Mesendoderm (in vitro differentiated cells): ENCODE measurements at regions not wholly inside any gene's neighbourhood (a gene's known extent, or its start where the extent isn't known, plus 50 kb on each side); places are given as distances from the start of the nearest gene placed in this dataset.

Experiments
- DNase-seq: peaks from one replicate; pipeline ENCODE4 v3.0.0; 2013
- H2AK5ac ChIP-seq: 2 replicates; pipeline ENCODE4 v1.6.1; 2013; ENCODE audit warnings: low read length, inconsistent platforms
- H2BK120ac ChIP-seq: 2 replicates; pipeline ENCODE4 v1.6.1; 2013; ENCODE audit warnings: low read depth, mild to moderate bottlenecking, low read length, moderate library complexity, mixed read lengths
- H2BK15ac ChIP-seq: replicated peaks from 2 replicates; pipeline ENCODE4 v1.6.1; 2013; ENCODE audit warnings: low read depth, mild to moderate bottlenecking, moderate library complexity
- H2BK5ac ChIP-seq: 2 replicates; pipeline ENCODE4 v1.6.1; 2013; ENCODE audit warnings: low read length, inconsistent platforms
- H3K18ac ChIP-seq: 2 replicates; pipeline ENCODE4 v1.6.1; 2013; ENCODE audit warnings: mild to moderate bottlenecking, low read length, mixed read lengths
- H3K23ac ChIP-seq: one replicate; pipeline ENCODE4 v1.6.1; 2013; ENCODE audit warnings: low read length
- H3K27ac ChIP-seq: 2 replicates; pipeline ENCODE4 v1.5.1; 2013; ENCODE audit warnings: low read depth, mild to moderate bottlenecking, inconsistent platforms, low read length, moderate library complexity
- H3K27me3 ChIP-seq: 2 replicates; pipeline ENCODE4 v1.6.1; 2013; ENCODE audit warnings: low read length, control low read depth, mild to moderate bottlenecking, inconsistent platforms; ENCODE audit not compliant: insufficient read depth, poor library complexity
- H3K36me3 ChIP-seq: 2 replicates; pipeline ENCODE4 v1.6.1; 2013; ENCODE audit warnings: low read length, inconsistent platforms; ENCODE audit not compliant: control insufficient read depth, insufficient read depth
- H3K4ac ChIP-seq: one replicate; pipeline ENCODE4 v1.6.1; 2013; ENCODE audit warnings: low read depth, mild to moderate bottlenecking, low read length, moderate library complexity
- H3K4me1 ChIP-seq: 2 replicates; pipeline ENCODE4 v1.6.1; 2013; ENCODE audit warnings: low read depth, low read length, inconsistent platforms; ENCODE audit not compliant: control insufficient read depth
- H3K4me2 ChIP-seq: 2 replicates; pipeline ENCODE4 v1.6.1; 2013; ENCODE audit warnings: low read length
- H3K4me3 ChIP-seq: 2 replicates; pipeline ENCODE4 v1.5.1; 2013; ENCODE audit warnings: mild to moderate bottlenecking, low read length
- H3K56ac ChIP-seq: one replicate; pipeline ENCODE4 v1.6.1; 2013; ENCODE audit warnings: low read length
- H3K79me1 ChIP-seq: 2 replicates; pipeline ENCODE4 v1.6.1; 2013; ENCODE audit warnings: low read length, inconsistent platforms
- H3K79me2 ChIP-seq: 2 replicates; pipeline ENCODE4 v1.6.1; 2013; ENCODE audit warnings: mild to moderate bottlenecking, low read length; ENCODE audit not compliant: control insufficient read depth, insufficient read depth
- H3K9ac ChIP-seq: 2 replicates; pipeline ENCODE4 v1.6.1; 2013; ENCODE audit warnings: low read length, inconsistent platforms
- H4K5ac ChIP-seq: one replicate; pipeline ENCODE4 v1.6.1; 2013; ENCODE audit warnings: low read length
- H4K8ac ChIP-seq: one replicate; pipeline ENCODE4 v1.6.1; 2013; ENCODE audit warnings: low read depth, mild to moderate bottlenecking, control low read depth, low read length, moderate library complexity
- WGBS: extraction: QIAGEN DNeasy Blood & Tissue Kit; methylation state at CpG from one replicate; pipeline ENCODE4 v1.1.7; 2013; ENCODE audit warnings: low lambda C conversion rate, missing lambda C conversion rate; ENCODE audit not compliant: insufficient coverage; ENCODE audit errors: extremely low coverage; 5-methylcytosine and 5-hydroxymethylcytosine counted together

GRCh38 chr15:68487087-68487843, 55.3 kb upstream of the ITGA11 start:
- Histone ChIP-seq H3K4me3 (no peak overlapping the region), H3K79me2 (no peaks in the 10 kb centered on the region), H2BK5ac (no peak overlapping the region), H2BK120ac (no peak overlapping the region), H3K23ac (no peak overlapping the region), H4K5ac (no peak overlapping the region), H3K9ac (no peak overlapping the region), H3K4ac (no peak overlapping the region), H2BK15ac (no peak overlapping the region), H3K36me3 (no peaks in the 10 kb centered on the region), H3K4me2 (no peak overlapping the region), H4K8ac (no peak overlapping the region), H3K27ac (no peak overlapping the region), H3K18ac (no peak overlapping the region), H2AK5ac (no peak overlapping the region), H3K4me1 (no peaks in the 10 kb centered on the region), H3K56ac (no peak overlapping the region), H3K79me1 (no peaks in the 10 kb centered on the region), H3K27me3 (no peaks in the 10 kb centered on the region)
- no peak for DNase-seq
- WGBS = no CpG with 5 or more reads among the region's 5 CpGs

DNA sequence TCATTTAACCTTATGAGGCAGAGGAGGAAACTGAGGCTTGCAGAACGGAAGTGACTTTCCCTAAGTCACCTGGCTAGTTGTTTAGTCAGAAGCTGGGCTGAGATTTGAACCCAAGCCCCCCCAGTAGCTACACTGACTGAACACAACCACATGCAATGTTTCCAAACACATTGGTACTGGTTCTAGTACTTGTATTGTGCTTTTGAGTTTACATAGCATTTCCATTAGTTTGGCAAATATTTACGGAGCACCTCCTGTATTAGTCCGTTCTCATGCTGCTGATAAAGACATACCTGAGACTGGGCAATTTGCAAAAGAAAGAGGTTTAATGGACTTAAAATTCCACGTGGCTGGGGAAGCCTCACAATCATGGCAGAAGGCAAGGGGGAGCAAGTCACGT, 56.3 kb upstream of the ITGA11 start:
- H3K79me1 ChIP-seq = no peaks in the 10 kb centered on the region
- no peak overlapping the region for H3K18ac ChIP-seq
- H3K79me2 ChIP-seq = no peaks in the 10 kb centered on the region
- no peak overlapping the region for H4K8ac ChIP-seq
- H2AK5ac ChIP-seq = no peak overlapping the region
- H3K27me3 ChIP-seq = no peaks in the 10 kb centered on the region
- H3K27ac ChIP-seq = no peak overlapping the region
- no peak overlapping the region for H3K9ac ChIP-seq
- H2BK15ac ChIP-seq = no peak overlapping the region
- H2BK120ac ChIP-seq = no peak overlapping the region
- no peak for DNase-seq
- no peaks in the 10 kb centered on the region for H3K4me1 ChIP-seq
- H3K4ac ChIP-seq = no peak overlapping the region
- no peak overlapping the region for H3K4me3 ChIP-seq
- H3K4me2 ChIP-seq = no peak overlapping the region
- no CpG with 5 or more reads among the region's 5 CpGs for WGBS
- H3K23ac ChIP-seq = no peak overlapping the region
- no peak overlapping the region for H4K5ac ChIP-seq
- H3K36me3 ChIP-seq = no peaks in the 10 kb centered on the region
- no peak overlapping the region for H3K56ac ChIP-seq
- no peak overlapping the region for H2BK5ac ChIP-seq

GRCh38 chr15:68488966-68489365, 57.0 kb upstream of the ITGA11 start:
- H3K4me3 ChIP-seq = no peak overlapping the region
- no peak overlapping the region for H4K5ac ChIP-seq
- H3K18ac ChIP-seq = no peak overlapping the region
- H4K8ac ChIP-seq = no peak overlapping the region
- H3K4ac ChIP-seq = no peak overlapping the region
- H3K4me1 ChIP-seq = no peaks in the 10 kb centered on the region
- no peaks in the 10 kb centered on the region for H3K27me3 ChIP-seq
- H3K56ac ChIP-seq = no peak overlapping the region
- DNase-seq = no peak
- no peak overlapping the region for H3K23ac ChIP-seq
- no peak overlapping the region for H2BK15ac ChIP-seq
- H3K4me2 ChIP-seq = no peak overlapping the region
- no peak overlapping the region for H2BK5ac ChIP-seq
- WGBS = no CpG with 5 or more reads among the region's 5 CpGs
- H3K79me1 ChIP-seq = no peaks in the 10 kb centered on the region
- H3K27ac ChIP-seq = no peak overlapping the region
- no peak overlapping the region for H3K9ac ChIP-seq
- H2AK5ac ChIP-seq = no peak overlapping the region
- H3K79me2 ChIP-seq = no peaks in the 10 kb centered on the region
- H3K36me3 ChIP-seq = no peaks in the 10 kb centered on the region
- no peak overlapping the region for H2BK120ac ChIP-seq

- Histone ChIP-seq H3K79me1 (no peaks in the 10 kb centered on the region), H2BK120ac (no peak overlapping the region), H3K9ac (no peak overlapping the region), H3K79me2 (no peaks in the 10 kb centered on the region), H2AK5ac (no peak overlapping the region), H4K5ac (no peak overlapping the region), H3K23ac (no peak overlapping the region), H3K4me1 (no peaks in the 10 kb centered on the region), H4K8ac (no peak overlapping the region), H3K27ac (no peak overlapping the region), H2BK15ac (no peak overlapping the region), H3K18ac (no peak overlapping the region), H2BK5ac (no peak overlapping the region), H3K4ac (no peak overlapping the region), H3K4me2 (no peak overlapping the region), H3K27me3 (no peaks in the 10 kb centered on the region), H3K56ac (no peak overlapping the region), H3K36me3 (no peaks in the 10 kb centered on the region), H3K4me3 (no peak overlapping the region)
- no CpG with 5 or more reads among the region's 3 CpGs for WGBS
- no peak for DNase-seq
Observed at GRCh38 chr15:68489421-68489820, 57.5 kb upstream of the ITGA11 start.

GRCh38 chr15:68491415-68492106, 59.6 kb upstream of the ITGA11 start:
- Histone ChIP-seq H3K79me1 (no peaks in the 10 kb centered on the region), H3K4me2 (no peak overlapping the region), H3K27me3 (no peaks in the 10 kb centered on the region), H2AK5ac (no peak overlapping the region), H3K4me1 (no peaks in the 10 kb centered on the region), H3K56ac (no peak overlapping the region), H3K4me3 (no peak overlapping the region), H2BK120ac (no peak overlapping the region), H3K9ac (no peak overlapping the region), H3K23ac (no peak overlapping the region), H3K36me3 (no peaks in the 10 kb centered on the region), H4K8ac (no peak overlapping the region), H3K18ac (no peak overlapping the region), H2BK5ac (no peak overlapping the region), H3K79me2 (no peaks in the 10 kb centered on the region), H4K5ac (no peak overlapping the region), H2BK15ac (no peak overlapping the region), H3K27ac (no peak overlapping the region), H3K4ac (no peak overlapping the region)
- WGBS = no CpG with 5 or more reads among the region's 5 CpGs
- no peak for DNase-seq
